ENCODE measurements at regions not wholly inside any gene's neighbourhood (a gene's known extent, or its start where the extent isn't known, plus 50 kb on each side); places are given as distances from the start of the nearest gene placed in this dataset.

- no peak for DNase-seq (ENCODE audit: low spot score)
- H3K9me2 ChIP-seq (ENCODE audit: insufficient read depth, low read length), result no peaks in the 10 kb centered on the region
- H3K4me1 ChIP-seq (ENCODE audit: insufficient read depth, low read length, poor library complexity, severe bottlenecking), result no peaks in the 10 kb centered on the region
- H3K9me3 ChIP-seq (ENCODE audit: low read length), result peaks cover 8% of the 10 kb centered on the region; the same call in 1 of the 2 replicates
- no peak overlapping the region for H2AFZ ChIP-seq (ENCODE audit: low read length)
- POLR2A ChIA-PET, result interaction anchor here (0.6 to 1.2 kb wide), 4 partner anchors 9 to 634 kb away, joined by 3 to 4 read pairs (median 3); no protein-coding TSS in a partner anchor
- H3K36me3 ChIP-seq (ENCODE audit: insufficient read depth, low read length), result no peaks in the 10 kb centered on the region; the same call in 1 of the 2 replicates
- no peaks in the 10 kb centered on the region for H4K20me1 ChIP-seq (ENCODE audit: insufficient read depth, low read length)
- CTCF ChIA-PET (ENCODE audit: unreplicated experiment), result no interaction called here
- no peaks in the 10 kb centered on the region for H3K79me2 ChIP-seq (ENCODE audit: insufficient read depth, low read depth, low read length)
- H3K4me3 ChIP-seq (ENCODE audit: low read depth, low read length, poor library complexity, severe bottlenecking), result no peak overlapping the region
- no peak overlapping the region for H3K4me2 ChIP-seq (ENCODE audit: low read length)
- intact Hi-C loops (cut with micrococcal nuclease; ENCODE audit: unreplicated experiment), result no loop called here
- H3K27ac ChIP-seq (ENCODE audit: low read depth, low read length, poor library complexity, severe bottlenecking), result no peak overlapping the region
- BruUV-seq (replicated peaks), result no TSS peak
- TF ChIP-seq EZH2phosphoT487 (IDR thresholded peaks at IDR 0.05; ENCODE audit: borderline replicate concordance, low read depth, low read length) (no peak), CTCF (conservative IDR thresholded peaks at IDR 0.05; ENCODE audit: low read length) (no peak)
Measured at GRCh38 chr4:175421506-175421905, 390.6 kb downstream of the GPM6A start.

GRCh38 chr4:175422331-175422730 lies 389.7 kb downstream of the GPM6A start:
- no TSS peak for BruUV-seq (replicated peaks)
- intact Hi-C loops (cut with micrococcal nuclease; ENCODE audit: unreplicated experiment), result no loop called here
- DNase-seq (ENCODE audit: low spot score), result no peak
- CTCF ChIA-PET (ENCODE audit: unreplicated experiment), result no interaction called here
- no peak overlapping the region for H3K27ac ChIP-seq (ENCODE audit: low read depth, low read length, poor library complexity, severe bottlenecking)
- no peaks in the 10 kb centered on the region for H3K36me3 ChIP-seq (ENCODE audit: insufficient read depth, low read length)
- no peaks in the 10 kb centered on the region for H3K9me2 ChIP-seq (ENCODE audit: insufficient read depth, low read length)
- no peak overlapping the region for H3K4me3 ChIP-seq (ENCODE audit: low read depth, low read length, poor library complexity, severe bottlenecking)
- no peaks in the 10 kb centered on the region for H4K20me1 ChIP-seq (ENCODE audit: insufficient read depth, low read length)
- no peaks in the 10 kb centered on the region for H3K4me1 ChIP-seq (ENCODE audit: insufficient read depth, low read length, poor library complexity, severe bottlenecking)
- no peak overlapping the region; the same call in 1 of the 2 replicates for H2AFZ ChIP-seq (ENCODE audit: low read length)
- peaks cover 3% of the 10 kb centered on the region; the same call in 1 of the 2 replicates for H3K9me3 ChIP-seq (ENCODE audit: low read length)
- TF ChIP-seq EZH2phosphoT487 (IDR thresholded peaks at IDR 0.05; ENCODE audit: borderline replicate concordance, low read depth, low read length) (no peak), CTCF (conservative IDR thresholded peaks at IDR 0.05; ENCODE audit: low read length) (no peak)
- H3K79me2 ChIP-seq (ENCODE audit: insufficient read depth, low read depth, low read length), result no peaks in the 10 kb centered on the region
- POLR2A ChIA-PET, result interaction anchor here (0.6 to 1.2 kb wide), 5 partner anchors 10 to 661 kb away, joined by 3 to 5 read pairs (median 3); no protein-coding TSS in a partner anchor
- H3K4me2 ChIP-seq (ENCODE audit: low read length), result no peak overlapping the region

GRCh38 chr4:175424111-175424510 lies 388.0 kb downstream of the GPM6A start:
- Histone ChIP-seq H2AFZ (ENCODE audit: low read length) (peak overlapping the region; percentile 39; the same call in 1 of the 2 replicates), H3K9me2 (ENCODE audit: insufficient read depth, low read length) (no peaks in the 10 kb centered on the region), H3K4me1 (ENCODE audit: insufficient read depth, low read length, poor library complexity, severe bottlenecking) (no peaks in the 10 kb centered on the region), H3K4me3 (ENCODE audit: low read depth, low read length, poor library complexity, severe bottlenecking) (no peak overlapping the region), H3K79me2 (ENCODE audit: insufficient read depth, low read depth, low read length) (no peaks in the 10 kb centered on the region), H3K36me3 (ENCODE audit: insufficient read depth, low read length) (no peaks in the 10 kb centered on the region), H4K20me1 (ENCODE audit: insufficient read depth, low read length) (no peaks in the 10 kb centered on the region), H3K27ac (ENCODE audit: low read depth, low read length, poor library complexity, severe bottlenecking) (no peak overlapping the region), H3K9me3 (ENCODE audit: low read length) (no peaks in the 10 kb centered on the region), H3K4me2 (ENCODE audit: low read length) (no peak overlapping the region)
- POLR2A ChIA-PET, result interaction anchor here (0.6 to 2.0 kb wide), 5 partner anchors 16 to 771 kb away, joined by 3 to 14 read pairs (median 6); partner anchors contain the start of gene SPATA4
- TF ChIP-seq EZH2phosphoT487 (IDR thresholded peaks at IDR 0.05; ENCODE audit: borderline replicate concordance, low read depth, low read length), result no peak
- no peak for TF ChIP-seq CTCF (conservative IDR thresholded peaks at IDR 0.05; ENCODE audit: low read length)
- no peak for DNase-seq (ENCODE audit: low spot score)
- CTCF ChIA-PET (ENCODE audit: unreplicated experiment), result no interaction called here
- BruUV-seq (replicated peaks), result no TSS peak
- intact Hi-C loops (cut with micrococcal nuclease; ENCODE audit: unreplicated experiment), result no loop called here

Measured in OCI-LY7 (cell line).